B cell (primary cell): ENCODE measurements at regions not wholly inside any gene's neighbourhood (a gene's known extent, or its start where the extent isn't known, plus 50 kb on each side); places are given as distances from the start of the nearest gene placed in this dataset.

ENCODE experiments used
- CTCF ChIP-seq: fragments of 200-600 bp; IDR thresholded peaks from one replicate; pipeline ENCODE4 v1.8.0; 2022; ENCODE audit warnings: antibody characterized with exemption, mild to moderate bottlenecking
- EZH2 ChIP-seq: IDR thresholded peaks from 2 replicates; pipeline ENCODE4 v1.6.1; 2012; ENCODE audit warnings: borderline replicate concordance, low read depth, mild to moderate bottlenecking, moderate library complexity, low read length; ENCODE audit not compliant: insufficient read depth, poor library complexity, severe bottlenecking

- no peak for TF ChIP-seq CTCF
- TF ChIP-seq EZH2 = no peak
These were observed 1569.2 kb upstream of the ADGRL3 start for GRCh38 chr4:59630922-59631321.
